HG03575 (cell line): ENCODE measurements at regions not wholly inside any gene's neighbourhood (a gene's known extent, or its start where the extent isn't known, plus 50 kb on each side); places are given as distances from the start of the nearest gene placed in this dataset.

Source experiments
- ATAC-seq: cut with Tn5 transposase; IDR thresholded peaks from one replicate; pipeline ENCODE4 v1.9.1; 2021; ENCODE audit not compliant: unreplicated experiment, insufficient number of reproducible peaks, low FRiP score; ENCODE audit errors: extremely low read depth

GRCh38 chr20:12653642-12654041, 355.1 kb upstream of the SPTLC3 start:
- ATAC-seq = no peak

GRCh38 chr20:12659942-12660341, 348.8 kb upstream of the SPTLC3 start:
- no peak for ATAC-seq

- no peak for ATAC-seq
Measured at GRCh38 chr20:12660918-12661317, 347.9 kb upstream of the SPTLC3 start.

- no peak for ATAC-seq
Measured at GRCh38 chr20:12670301-12670700, 338.5 kb upstream of the SPTLC3 start.

GRCh38 chr20:12673352-12673751, 335.4 kb upstream of the SPTLC3 start:
- ATAC-seq = no peak

- no peak for ATAC-seq
Measured at GRCh38 chr20:12677925-12678324, 330.8 kb upstream of the SPTLC3 start.

GRCh38 chr20:12679447-12679846, 329.3 kb upstream of the SPTLC3 start:
- no peak for ATAC-seq

- ATAC-seq = no peak
Measured at GRCh38 chr20:12682613-12683012, 326.2 kb upstream of the SPTLC3 start.

- ATAC-seq = no peak
Measured at GRCh38 chr20:12687476-12687875, 321.3 kb upstream of the SPTLC3 start.

- no peak for ATAC-seq
Measured at GRCh38 chr20:12695937-12696336, 312.8 kb upstream of the SPTLC3 start.

- ATAC-seq = no peak
Measured at GRCh38 chr20:12698817-12699216, 310.0 kb upstream of the SPTLC3 start.

- ATAC-seq = no peak
Measured at GRCh38 chr20:12699374-12700228, 309.2 kb upstream of the SPTLC3 start.

GRCh38 chr20:12700701-12701100, 308.1 kb upstream of the SPTLC3 start:
- no peak for ATAC-seq

- no peak for ATAC-seq
Measured at GRCh38 chr20:12702312-12702711, 306.5 kb upstream of the SPTLC3 start.

- ATAC-seq = no peak
Measured at GRCh38 chr20:12715371-12715770, 293.4 kb upstream of the SPTLC3 start.

GRCh38 chr20:12715991-12716680, 292.6 kb upstream of the SPTLC3 start:
- ATAC-seq = no peak

GRCh38 chr20:12717061-12717460, 291.7 kb upstream of the SPTLC3 start:
- no peak for ATAC-seq

GRCh38 chr20:12718619-12719018, 290.2 kb upstream of the SPTLC3 start:
- ATAC-seq = no peak

- no peak for ATAC-seq
Measured at GRCh38 chr20:12721636-12722035, 287.1 kb upstream of the SPTLC3 start.

GRCh38 chr20:12722091-12722490, 286.7 kb upstream of the SPTLC3 start:
- ATAC-seq = no peak
